ENCODE measurements at regions not wholly inside any gene's neighbourhood (a gene's known extent, or its start where the extent isn't known, plus 50 kb on each side); places are given as distances from the start of the nearest gene placed in this dataset.

DNA sequence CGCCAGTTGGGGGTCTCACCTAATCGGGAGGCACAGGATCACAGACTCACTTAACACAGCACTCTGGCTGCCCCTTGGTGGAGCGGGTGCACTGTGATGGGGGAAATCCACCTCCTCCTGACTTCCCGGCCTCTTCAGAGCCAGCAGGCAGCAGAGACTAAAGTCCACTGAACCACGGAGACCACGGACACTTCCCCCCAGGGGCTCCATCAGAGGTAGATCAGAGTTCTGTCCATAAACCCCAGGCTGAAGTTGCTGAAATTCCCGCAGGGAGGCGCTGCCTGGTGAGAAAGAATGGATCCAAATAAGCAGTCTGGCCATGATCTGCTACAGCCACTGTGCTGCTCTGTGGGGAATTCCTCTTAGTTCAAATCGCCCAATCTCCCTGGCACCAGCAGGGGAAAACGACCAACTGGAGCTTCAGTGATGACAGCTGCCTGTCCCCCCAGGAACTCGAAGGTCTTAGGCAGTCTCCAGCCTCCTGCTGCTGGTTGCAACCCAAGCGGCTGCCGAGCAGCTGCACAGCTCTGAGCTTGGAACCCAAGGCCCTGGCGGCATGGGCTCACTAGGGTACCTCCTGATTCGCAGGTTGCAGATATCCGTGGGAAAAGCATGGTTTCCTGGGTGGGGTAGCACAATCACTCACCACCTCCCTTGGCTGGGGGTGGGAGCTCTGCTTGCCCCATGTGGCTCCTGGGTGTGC lies 106.9 kb upstream of the DCAF12L2 start:
- no peaks in the 10 kb centered on the region for H3K27me3 ChIP-seq
- DNase-seq: no peak
- WGBS, 5 donors: 71 to 95% (median 79%) methylated on average over 8 to 16 of the region's 16 CpGs
- intact Hi-C loops (cut with DNase I; ENCODE audit: low total_unique reads): no loop called here
- H3K27ac ChIP-seq: no peak overlapping the region
- no peaks in the 10 kb centered on the region for H3K36me3 ChIP-seq
- no peak for TF ChIP-seq CTCF (IDR thresholded peaks at IDR 0.05)
- TF ChIP-seq EP300 (IDR thresholded peaks at IDR 0.05): no peak
- no peaks in the 10 kb centered on the region for H3K4me1 ChIP-seq
- H3K4me3 ChIP-seq: no peak overlapping the region
- H3K9me3 ChIP-seq: peaks cover 0 to 9% (median 0%) of the 10 kb centered on the region in 4 donors

GRCh38 chrX:126265116-126265515 lies 99.0 kb upstream of the DCAF12L2 start:
- WGBS, 5 donors: 64 to 84% (median 66%) methylated on average over 2 to 3 of the region's 3 CpGs

GRCh38 chrX:126238220-126238619 lies 72.1 kb upstream of the DCAF12L2 start:
- WGBS, 5 donors: 73 to 100% (median 91%) methylated on average over 2 of the region's 2 CpGs; no CpG with 5 or more reads in 1 of the 5 donors
- H3K4me3 ChIP-seq: no peak overlapping the region
- TF ChIP-seq POLR2A (IDR thresholded peaks at IDR 0.05) (no peak), EP300 (IDR thresholded peaks at IDR 0.05) (no peak), POLR2AphosphoS5 (IDR thresholded peaks at IDR 0.05) (no peak), CTCF (IDR thresholded peaks at IDR 0.05) (no peak)
- no peaks in the 10 kb centered on the region for H3K36me3 ChIP-seq
- no peak overlapping the region for H3K27ac ChIP-seq
- intact Hi-C loops (cut with DNase I; ENCODE audit: low total_unique reads): no loop called here
- no peaks in the 10 kb centered on the region for H3K4me1 ChIP-seq
- H3K9me3 ChIP-seq: peaks cover 0 to 7% (median 0%) of the 10 kb centered on the region in 4 donors
- no peak for DNase-seq
- H3K27me3 ChIP-seq: no peaks in the 10 kb centered on the region

More at GRCh38 chrX:126265116-126265515, 99.0 kb upstream of the DCAF12L2 start:
- no peak overlapping the region for H3K4me3 ChIP-seq
- H3K27ac ChIP-seq: no peak overlapping the region
- H3K36me3 ChIP-seq: no peaks in the 10 kb centered on the region
- intact Hi-C loops (cut with DNase I; ENCODE audit: low total_unique reads): no loop called here
- TF ChIP-seq POLR2A (IDR thresholded peaks at IDR 0.05) (no peak), POLR2AphosphoS5 (IDR thresholded peaks at IDR 0.05) (no peak), EP300 (IDR thresholded peaks at IDR 0.05) (no peak), CTCF (IDR thresholded peaks at IDR 0.05) (no peak)
- H3K4me1 ChIP-seq: no peaks in the 10 kb centered on the region
- DNase-seq: no peak
- peaks cover 0 to 8% (median 0%) of the 10 kb centered on the region in 4 donors for H3K9me3 ChIP-seq
- H3K27me3 ChIP-seq: no peaks in the 10 kb centered on the region

- DNase-seq: no peak
- H3K9me3 ChIP-seq: peaks cover 0 to 7% (median 0%) of the 10 kb centered on the region in 4 donors
- 69 to 90% (median 84%) methylated on average over 6 to 10 of the region's 10 CpGs; no CpG with 5 or more reads in 1 of the 5 donors for WGBS, 5 donors
Measured at GRCh38 chrX:126237524-126237923, 71.4 kb upstream of the DCAF12L2 start.

More at GRCh38 chrX:126237524-126237923, 71.4 kb upstream of the DCAF12L2 start:
- intact Hi-C loops (cut with DNase I; ENCODE audit: low total_unique reads): no loop called here
- TF ChIP-seq POLR2A (IDR thresholded peaks at IDR 0.05) (no peak), CTCF (IDR thresholded peaks at IDR 0.05) (no peak), POLR2AphosphoS5 (IDR thresholded peaks at IDR 0.05) (no peak), EP300 (IDR thresholded peaks at IDR 0.05) (no peak)
- no peak overlapping the region for H3K27ac ChIP-seq
- no peaks in the 10 kb centered on the region for H3K27me3 ChIP-seq
- no peaks in the 10 kb centered on the region for H3K4me1 ChIP-seq
- no peak overlapping the region for H3K4me3 ChIP-seq
- no peaks in the 10 kb centered on the region for H3K36me3 ChIP-seq

Data from stomach (tissue), 8 donors.